ENCODE measurements at regions not wholly inside any gene's neighbourhood (a gene's known extent, or its start where the extent isn't known, plus 50 kb on each side); places are given as distances from the start of the nearest gene placed in this dataset.

GRCh38 chr12:118586433-118586832 is 210.1 kb downstream of the SUDS3 start:
- Histone ChIP-seq H3K36me3 (no peaks in the 10 kb centered on the region), H3K4me1 (no peaks in the 10 kb centered on the region), H3K27ac (no peak overlapping the region), H3K27me3 (no peaks in the 10 kb centered on the region), H3K9me3 (no peaks in the 10 kb centered on the region), H3K4me3 (no peak overlapping the region)
- 92% methylated on average over 1 of the region's 1 CpG for WGBS
- no peak for TF ChIP-seq EP300 (IDR thresholded peaks at IDR 0.05)
- TF ChIP-seq POLR2A (IDR thresholded peaks at IDR 0.05) = no peak
- no peak for TF ChIP-seq POLR2AphosphoS5 (IDR thresholded peaks at IDR 0.05)
- TF ChIP-seq CTCF (IDR thresholded peaks at IDR 0.05) = no peak
- no peak for DNase-seq (ENCODE audit: low spot score in 2 of 2)

GRCh38 chr12:118589162-118589561 is 212.8 kb downstream of the SUDS3 start:
- H3K27me3 ChIP-seq = no peaks in the 10 kb centered on the region
- H3K4me3 ChIP-seq = no peak overlapping the region
- no peak for DNase-seq (ENCODE audit: low spot score in 2 of 2)
- H3K4me1 ChIP-seq = no peaks in the 10 kb centered on the region
- no peaks in the 10 kb centered on the region for H3K36me3 ChIP-seq
- TF ChIP-seq EP300 (IDR thresholded peaks at IDR 0.05) = no peak
- TF ChIP-seq CTCF (IDR thresholded peaks at IDR 0.05) = no peak
- TF ChIP-seq POLR2AphosphoS5 (IDR thresholded peaks at IDR 0.05) = no peak
- TF ChIP-seq POLR2A (IDR thresholded peaks at IDR 0.05) = no peak
- no peak overlapping the region for H3K27ac ChIP-seq
- WGBS = 79% methylated on average over 1 of the region's 1 CpG
- no peaks in the 10 kb centered on the region for H3K9me3 ChIP-seq

GRCh38 chr12:118590406-118591150 is 214.2 kb downstream of the SUDS3 start:
- TF ChIP-seq POLR2A (IDR thresholded peaks at IDR 0.05) = no peak
- no peak for TF ChIP-seq CTCF (IDR thresholded peaks at IDR 0.05)
- TF ChIP-seq EP300 (IDR thresholded peaks at IDR 0.05) = no peak
- no peak for TF ChIP-seq POLR2AphosphoS5 (IDR thresholded peaks at IDR 0.05)
- WGBS = 59% methylated on average over 7 of the region's 7 CpGs

GRCh38 chr12:118603610-118604361 is 227.4 kb downstream of the SUDS3 start:
- Histone ChIP-seq H3K9me3 (no peaks in the 10 kb centered on the region), H3K4me3 (no peak overlapping the region), H3K27me3 (no peaks in the 10 kb centered on the region), H3K4me1 (no peaks in the 10 kb centered on the region), H3K36me3 (no peaks in the 10 kb centered on the region), H3K27ac (no peak overlapping the region)
- TF ChIP-seq POLR2AphosphoS5 (IDR thresholded peaks at IDR 0.05) (no peak), CTCF (IDR thresholded peaks at IDR 0.05) (no peak)
- WGBS = 79% methylated on average over 3 of the region's 3 CpGs
- DNase-seq (ENCODE audit: low spot score in 2 of 2) = no peak

More at GRCh38 chr12:118590406-118591150, 214.2 kb downstream of the SUDS3 start:
- Histone ChIP-seq H3K4me3 (no peak overlapping the region), H3K9me3 (no peaks in the 10 kb centered on the region), H3K27me3 (no peaks in the 10 kb centered on the region), H3K4me1 (no peaks in the 10 kb centered on the region), H3K36me3 (no peaks in the 10 kb centered on the region), H3K27ac (no peak overlapping the region)
- DNase-seq (ENCODE audit: low spot score in 2 of 2) = no peak

GRCh38 chr12:118606690-118607089 is 230.3 kb downstream of the SUDS3 start:
- no peaks in the 10 kb centered on the region for H3K36me3 ChIP-seq
- DNase-seq (ENCODE audit: low spot score in 2 of 2) = no peak
- no peaks in the 10 kb centered on the region for H3K27me3 ChIP-seq
- H3K27ac ChIP-seq = no peak overlapping the region
- 78% methylated on average over 8 of the region's 8 CpGs for WGBS
- TF ChIP-seq POLR2A (IDR thresholded peaks at IDR 0.05) (no peak), EP300 (IDR thresholded peaks at IDR 0.05) (no peak)
- no peaks in the 10 kb centered on the region for H3K9me3 ChIP-seq
- no peaks in the 10 kb centered on the region for H3K4me1 ChIP-seq
- H3K4me3 ChIP-seq = no peak overlapping the region
